HUES48 (cell line): ENCODE measurements at regions not wholly inside any gene's neighbourhood (a gene's known extent, or its start where the extent isn't known, plus 50 kb on each side); places are given as distances from the start of the nearest gene placed in this dataset.
"Not testable (repeated sequence)": the region's sequence is repeated elsewhere in the genome, so short reads cannot be mapped to it uniquely, and the experiment has no call there.

Experiments
- H3K27ac ChIP-seq: one replicate; pipeline ENCODE4 v1.7.0; 2013; ENCODE audit warnings: low read depth, low read length, inconsistent platforms
- H3K27me3 ChIP-seq: 2 replicates; pipeline ENCODE4 v1.6.1; 2013; ENCODE audit warnings: mild to moderate bottlenecking, low read length; ENCODE audit not compliant: control insufficient read depth, insufficient read depth
- H3K36me3 ChIP-seq: 2 replicates; pipeline ENCODE4 v1.6.1; 2013; ENCODE audit warnings: low read length; ENCODE audit not compliant: control insufficient read depth, insufficient read depth
- H3K4me1 ChIP-seq: 2 replicates; pipeline ENCODE4 v1.6.1; 2013; ENCODE audit warnings: mild to moderate bottlenecking, low read length; ENCODE audit not compliant: control insufficient read depth, insufficient read depth
- H3K4me3 ChIP-seq: 2 replicates; pipeline ENCODE4 v1.5.1; 2013; ENCODE audit warnings: mild to moderate bottlenecking, low read depth, low read length
- H3K9ac ChIP-seq: 2 replicates; pipeline ENCODE4 v1.6.1; 2013; ENCODE audit warnings: mild to moderate bottlenecking, low read depth, low read length, moderate library complexity
- H3K9me3 ChIP-seq: 2 replicates; pipeline ENCODE4 v1.6.1; 2013; ENCODE audit warnings: low read length; ENCODE audit not compliant: control insufficient read depth, insufficient read depth

DNA sequence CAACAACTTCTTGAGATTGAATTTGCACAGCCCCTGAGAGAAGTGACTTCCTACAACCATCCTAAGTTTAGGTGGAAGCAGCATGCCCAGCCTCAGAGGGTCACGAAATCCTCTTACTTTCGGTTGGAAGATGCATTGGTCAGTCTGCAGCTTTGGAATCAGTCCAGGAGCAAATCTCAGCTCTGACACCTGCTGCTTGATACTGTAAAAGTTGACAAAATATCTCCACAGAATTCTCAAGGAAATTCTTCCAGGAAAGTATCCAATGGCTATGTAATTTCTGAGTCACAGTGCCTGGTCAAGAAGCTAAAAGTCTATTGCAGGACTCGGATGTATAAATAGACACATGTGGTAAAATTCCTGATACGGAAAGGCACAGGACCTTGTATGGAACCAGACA is 414.5 kb upstream of the GYPC start:
- Histone ChIP-seq H3K4me1 (no peaks in the 10 kb centered on the region), H3K9ac (no peak overlapping the region), H3K4me3 (no peak overlapping the region), H3K27ac (no peak overlapping the region), H3K36me3 (no peaks in the 10 kb centered on the region), H3K9me3 (no peaks in the 10 kb centered on the region), H3K27me3 (no peaks in the 10 kb centered on the region)

DNA sequence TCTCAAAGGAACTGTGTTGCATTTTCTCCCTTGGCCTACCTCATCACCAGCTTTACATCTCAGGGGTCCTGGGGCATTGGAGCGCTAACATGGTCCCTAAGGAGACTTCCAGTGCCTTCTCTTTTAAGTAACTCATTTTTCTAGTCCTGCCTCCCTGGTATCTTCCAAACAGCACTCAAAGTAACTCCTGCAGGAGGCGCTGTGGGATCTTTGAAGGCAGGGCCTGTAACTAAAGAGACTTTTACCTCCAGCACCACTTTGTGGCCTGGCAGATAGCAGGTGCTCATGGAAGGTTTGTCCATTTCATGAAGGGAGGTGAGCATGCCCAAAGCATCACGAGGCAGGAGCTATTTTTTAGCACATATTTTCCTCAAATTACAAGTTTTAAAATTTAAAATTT is 411.0 kb upstream of the GYPC start:
- Histone ChIP-seq H3K36me3 (no peaks in the 10 kb centered on the region), H3K4me3 (no peak overlapping the region), H3K27ac (no peak overlapping the region), H3K9me3 (no peaks in the 10 kb centered on the region), H3K9ac (no peak overlapping the region), H3K4me1 (no peaks in the 10 kb centered on the region), H3K27me3 (no peaks in the 10 kb centered on the region)

DNA sequence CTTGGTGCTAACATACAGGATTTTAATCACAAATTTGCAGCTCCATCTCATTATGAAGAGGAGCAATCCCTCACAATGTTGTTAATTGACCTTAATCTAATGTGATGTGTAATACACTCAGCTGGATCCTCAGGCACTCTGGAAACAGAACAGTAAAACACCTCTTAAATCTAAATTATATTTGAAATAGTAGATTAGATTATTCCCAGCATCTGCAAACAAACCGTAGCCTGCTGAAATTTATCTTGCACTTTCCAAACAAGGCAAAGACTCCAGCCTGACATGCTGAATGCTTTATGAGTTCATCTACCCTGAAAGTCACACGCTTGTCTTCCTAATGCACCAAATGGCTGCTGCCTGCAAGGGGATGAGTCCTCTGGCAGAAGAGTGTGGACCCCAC is 402.3 kb upstream of the GYPC start:
- H3K4me3 ChIP-seq = no peak overlapping the region
- H3K36me3 ChIP-seq = no peaks in the 10 kb centered on the region
- no peaks in the 10 kb centered on the region for H3K27me3 ChIP-seq
- H3K4me1 ChIP-seq = no peaks in the 10 kb centered on the region
- H3K9ac ChIP-seq = no peak overlapping the region
- H3K27ac ChIP-seq = no peak overlapping the region
- no peaks in the 10 kb centered on the region for H3K9me3 ChIP-seq

DNA sequence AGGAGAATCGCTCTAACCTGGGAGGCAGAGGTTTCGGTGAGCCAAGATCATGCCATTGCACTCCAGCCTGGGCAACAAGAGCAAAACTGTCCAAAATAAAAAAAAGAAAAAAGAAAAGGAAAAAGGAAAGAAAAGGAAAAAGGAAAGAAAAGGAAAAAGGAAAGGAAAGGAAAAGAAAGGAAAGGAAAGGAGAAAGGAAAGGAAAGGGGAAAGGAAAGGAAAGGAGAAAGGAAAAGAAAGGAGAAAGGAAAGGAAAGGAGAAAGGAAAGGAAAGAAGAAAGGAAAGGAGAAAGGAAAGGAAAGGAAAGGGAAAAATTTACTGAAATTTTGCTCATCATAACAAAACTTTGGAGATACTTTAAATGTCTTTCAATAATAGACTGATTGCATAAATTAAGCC is 391.3 kb upstream of the GYPC start:
- Histone ChIP-seq H3K36me3 (no peaks in the 10 kb centered on the region), H3K9ac (no peak overlapping the region), H3K27ac (no peak overlapping the region), H3K4me3 (no peak overlapping the region), H3K9me3 (no peaks in the 10 kb centered on the region), H3K27me3 (no peaks in the 10 kb centered on the region), H3K4me1 (no peaks in the 10 kb centered on the region)

DNA sequence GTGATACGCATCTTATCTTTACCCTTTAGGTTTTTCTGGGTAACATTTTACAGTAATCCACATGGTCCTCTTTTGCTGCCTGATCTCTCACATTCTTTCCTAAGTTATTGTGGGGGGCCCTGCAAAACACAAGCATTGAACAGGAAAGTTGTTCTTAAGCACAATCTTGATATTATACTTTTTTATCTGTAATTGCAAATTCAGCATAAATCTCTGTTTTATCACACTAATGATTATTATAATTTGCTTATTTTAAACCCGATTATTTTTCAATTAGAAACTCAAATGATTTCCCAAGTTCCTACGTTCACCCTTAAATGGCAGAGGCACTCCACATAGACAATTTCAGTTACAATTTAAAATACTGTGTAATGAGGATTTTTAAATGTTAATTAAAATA is 386.0 kb upstream of the GYPC start:
- Histone ChIP-seq H3K9me3 (no peaks in the 10 kb centered on the region), H3K27me3 (no peaks in the 10 kb centered on the region), H3K36me3 (no peaks in the 10 kb centered on the region), H3K4me3 (no peak overlapping the region), H3K9ac (no peak overlapping the region), H3K27ac (no peak overlapping the region), H3K4me1 (no peaks in the 10 kb centered on the region)

DNA sequence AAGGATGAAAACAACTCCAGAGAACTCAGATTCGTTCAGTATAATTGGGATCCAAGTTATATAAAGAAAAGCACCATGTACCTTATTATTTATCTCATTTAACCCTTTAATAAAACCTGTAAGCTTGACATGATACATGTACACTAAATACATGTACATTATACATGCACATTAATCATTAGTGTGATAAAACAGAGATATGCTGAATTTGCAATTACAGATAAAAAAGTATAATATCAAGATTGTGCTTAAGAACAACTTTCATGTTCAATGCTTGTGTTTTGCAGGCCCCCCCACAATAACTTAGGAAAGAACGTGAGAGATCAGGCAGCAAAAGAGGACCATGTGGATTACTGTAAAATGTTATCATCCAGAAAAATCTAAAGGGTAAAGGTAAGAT is 385.4 kb upstream of the GYPC start:
- no peaks in the 10 kb centered on the region for H3K4me1 ChIP-seq
- H3K9ac ChIP-seq = no peak overlapping the region
- H3K27me3 ChIP-seq = no peaks in the 10 kb centered on the region
- H3K27ac ChIP-seq = no peak overlapping the region
- no peaks in the 10 kb centered on the region for H3K36me3 ChIP-seq
- H3K4me3 ChIP-seq = no peak overlapping the region
- no peaks in the 10 kb centered on the region for H3K9me3 ChIP-seq

DNA sequence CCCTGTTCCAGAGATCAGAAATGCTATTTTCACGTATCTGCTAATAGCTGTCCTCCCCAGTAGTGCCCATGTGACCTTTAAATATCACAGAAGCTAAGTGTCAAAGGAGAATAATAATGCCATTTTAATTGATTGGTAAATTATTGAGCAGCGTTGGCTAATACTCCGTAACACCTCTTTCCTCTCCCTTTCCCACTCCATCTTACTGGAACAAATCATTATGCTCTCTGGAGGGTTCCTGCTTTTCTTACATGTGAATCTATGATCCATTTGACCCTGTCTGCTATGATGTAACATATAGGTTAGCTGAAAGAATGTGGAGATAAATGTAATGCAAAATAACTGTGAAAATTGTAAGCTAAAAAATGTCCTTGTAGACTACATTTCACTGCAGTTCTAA is 383.6 kb upstream of the GYPC start:
- no peaks in the 10 kb centered on the region for H3K36me3 ChIP-seq
- H3K9ac ChIP-seq = no peak overlapping the region
- H3K4me3 ChIP-seq = no peak overlapping the region
- H3K27ac ChIP-seq = no peak overlapping the region
- H3K27me3 ChIP-seq = no peaks in the 10 kb centered on the region
- no peaks in the 10 kb centered on the region for H3K4me1 ChIP-seq
- H3K9me3 ChIP-seq = no peaks in the 10 kb centered on the region

DNA sequence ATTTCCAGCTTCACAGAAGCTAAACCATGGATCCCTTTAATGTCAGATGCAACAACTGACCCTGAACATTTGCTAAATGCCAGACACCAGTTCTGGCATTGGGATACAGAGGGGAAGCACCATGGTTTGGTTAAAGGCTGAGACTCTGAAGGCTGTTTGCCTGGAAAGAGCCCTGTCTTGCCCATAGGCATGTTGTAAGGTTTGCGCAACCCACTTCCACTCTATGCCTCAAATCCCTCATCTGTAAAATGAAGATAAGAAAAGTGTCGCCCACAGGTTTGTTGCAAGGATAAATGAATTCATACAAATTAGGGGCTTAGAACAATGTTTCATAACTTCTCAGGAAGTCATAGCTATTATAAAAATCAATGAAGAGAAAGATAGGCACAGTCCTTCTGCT is 380.9 kb upstream of the GYPC start:
- Histone ChIP-seq H3K36me3 (no peaks in the 10 kb centered on the region), H3K27ac (no peak overlapping the region), H3K4me3 (no peak overlapping the region), H3K27me3 (no peaks in the 10 kb centered on the region), H3K9me3 (no peaks in the 10 kb centered on the region), H3K4me1 (no peaks in the 10 kb centered on the region), H3K9ac (no peak overlapping the region)

DNA sequence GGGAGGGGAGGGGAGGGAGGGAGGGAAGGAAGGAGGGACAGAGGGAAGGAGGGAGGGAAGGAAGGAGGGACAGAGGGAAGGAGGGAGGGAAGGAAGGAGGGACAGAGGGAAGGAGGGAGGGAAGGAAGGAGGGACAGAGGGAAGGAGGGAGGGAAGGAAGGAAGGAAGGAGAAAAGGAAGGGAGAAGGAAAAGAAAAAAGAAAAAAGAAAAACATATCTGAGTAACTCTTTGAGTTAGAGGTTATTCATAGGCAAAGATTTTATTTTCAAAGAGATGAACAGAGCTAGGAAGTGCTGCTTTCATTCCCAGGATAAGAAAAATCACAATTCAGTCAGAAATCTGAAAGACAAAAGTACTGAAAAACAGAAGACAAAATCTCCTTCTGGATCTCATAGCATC is 379.7 kb upstream of the GYPC start:
- not testable (repeated sequence) for H3K4me3 ChIP-seq, H3K27ac ChIP-seq, H3K4me1 ChIP-seq, H3K9me3 ChIP-seq, H3K9ac ChIP-seq, H3K36me3 ChIP-seq, H3K27me3 ChIP-seq

DNA sequence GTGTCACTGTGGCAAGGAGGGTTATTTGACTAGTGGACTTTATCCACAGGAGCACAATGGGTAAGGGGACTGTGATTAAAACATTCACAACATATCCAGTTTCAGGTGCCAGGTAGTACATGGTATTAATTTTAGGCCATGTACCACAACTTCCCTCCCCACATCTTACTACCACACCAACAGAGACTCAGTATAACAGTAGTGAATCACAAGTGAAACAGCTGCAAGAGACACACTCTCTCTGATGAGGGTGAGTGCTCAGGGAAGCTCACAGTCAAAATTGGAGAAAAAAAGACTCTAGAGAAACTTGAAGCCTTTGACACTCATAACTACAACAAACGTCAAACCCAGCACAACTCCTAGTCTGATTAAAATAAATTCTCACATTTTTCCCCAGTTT is 367.6 kb upstream of the GYPC start:
- H3K9ac ChIP-seq = no peak overlapping the region
- H3K4me3 ChIP-seq = no peak overlapping the region
- H3K36me3 ChIP-seq = no peaks in the 10 kb centered on the region
- H3K4me1 ChIP-seq = no peaks in the 10 kb centered on the region
- no peak overlapping the region for H3K27ac ChIP-seq
- H3K9me3 ChIP-seq = no peaks in the 10 kb centered on the region
- no peaks in the 10 kb centered on the region for H3K27me3 ChIP-seq

DNA sequence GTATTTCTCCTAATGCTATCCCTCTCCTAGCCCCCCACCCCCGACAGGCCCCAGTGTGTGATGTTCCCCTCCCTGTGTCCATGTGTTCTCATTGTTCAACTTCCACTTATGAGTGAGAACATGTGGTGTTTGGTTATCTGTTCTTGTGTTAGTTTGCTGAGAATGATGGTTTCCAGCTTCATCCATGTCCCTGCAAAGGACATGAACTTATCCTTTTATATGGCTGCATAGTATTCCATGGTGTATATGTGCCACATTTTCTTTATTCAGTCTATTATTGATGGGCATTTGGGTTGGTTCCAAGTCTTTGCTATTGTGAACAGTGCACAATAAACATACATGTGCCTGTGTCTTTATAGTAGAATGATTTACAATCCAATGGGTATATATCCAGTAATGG is 362.0 kb upstream of the GYPC start:
- not testable (repeated sequence) for H3K9me3 ChIP-seq, H3K9ac ChIP-seq, H3K36me3 ChIP-seq, H3K27me3 ChIP-seq, H3K4me3 ChIP-seq, H3K4me1 ChIP-seq, H3K27ac ChIP-seq

DNA sequence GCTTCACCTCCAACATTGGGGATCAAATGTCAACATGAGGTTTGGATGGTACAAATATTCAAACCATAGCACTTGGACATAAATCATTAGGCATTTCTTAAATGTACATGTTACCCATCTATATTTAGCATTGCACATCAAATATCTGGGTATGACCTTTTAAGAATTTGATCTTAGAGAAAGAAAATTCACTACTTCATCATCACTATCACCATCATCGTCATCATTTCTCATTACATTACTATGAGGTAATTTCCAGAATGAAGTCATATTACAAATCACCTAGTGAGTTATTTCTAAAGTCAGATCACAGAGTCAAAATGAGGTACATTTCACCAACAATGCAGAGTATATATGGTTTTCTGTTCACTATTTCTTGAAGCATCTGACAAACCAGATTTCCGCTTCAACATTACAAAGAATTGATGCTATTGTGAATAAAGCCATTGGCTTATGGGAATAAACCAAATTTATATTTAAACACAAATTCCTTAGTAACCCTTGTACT is 356.4 kb upstream of the GYPC start:
- H3K9ac ChIP-seq = no peak overlapping the region
- no peaks in the 10 kb centered on the region for H3K36me3 ChIP-seq
- no peaks in the 10 kb centered on the region for H3K27me3 ChIP-seq
- H3K27ac ChIP-seq = no peak overlapping the region
- H3K4me1 ChIP-seq = no peaks in the 10 kb centered on the region
- no peaks in the 10 kb centered on the region for H3K9me3 ChIP-seq
- H3K4me3 ChIP-seq = no peak overlapping the region
